ENCODE measurements at regions not wholly inside any gene's neighbourhood (a gene's known extent, or its start where the extent isn't known, plus 50 kb on each side); places are given as distances from the start of the nearest gene placed in this dataset.
A peak's percentile ranks its signal among the peaks of the same experiment; 100 is the strongest.

GRCh38 chr2:42918671-42919318, 126.4 kb upstream of the HAAO start:
- no peak for DNase-seq (ENCODE audit: low spot score)

DNA sequence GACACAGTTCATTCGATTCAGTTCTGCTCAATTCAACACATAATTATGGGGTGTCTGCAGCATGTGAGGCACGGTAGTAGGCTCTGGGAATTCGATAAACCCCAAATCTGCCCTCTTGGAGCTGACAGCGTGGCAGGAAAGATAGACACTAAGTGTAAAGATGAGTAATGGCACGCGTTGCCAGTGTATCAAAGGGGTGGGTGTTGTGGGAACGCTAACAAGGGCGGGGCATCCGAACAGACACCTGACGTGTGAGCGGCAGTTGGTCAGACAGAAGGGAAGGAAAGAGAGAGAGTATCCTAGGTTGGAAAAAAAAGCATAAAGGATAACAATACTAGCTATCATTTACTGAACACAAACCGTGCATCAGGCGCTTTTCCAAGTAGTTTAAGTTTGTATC, 125.7 kb upstream of the HAAO start:
- DNase-seq (ENCODE audit: low spot score): no peak

DNA sequence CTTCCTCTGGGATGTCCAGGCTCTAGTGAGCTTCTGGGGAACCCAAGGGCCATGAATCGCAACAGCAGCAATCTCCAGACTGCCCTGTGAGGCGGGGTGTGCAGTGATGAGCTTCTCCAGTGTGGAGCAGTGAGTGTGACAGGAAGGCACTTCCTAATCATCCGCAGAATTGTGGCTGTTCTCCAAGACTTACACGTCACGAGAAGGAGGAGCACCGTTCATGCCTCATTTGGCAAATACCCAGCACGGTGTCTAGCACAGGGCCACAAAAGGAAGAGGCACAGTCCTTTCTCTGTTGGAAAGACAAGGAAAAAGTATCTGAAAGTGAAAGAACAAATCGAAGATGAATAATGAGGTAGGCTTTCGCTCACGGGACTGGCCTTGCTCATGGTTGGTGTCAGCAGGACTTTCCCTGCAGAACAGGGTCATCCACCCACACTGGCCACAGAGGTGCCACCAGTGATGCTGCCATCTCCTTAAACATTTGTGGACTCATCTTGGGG, 125.1 kb upstream of the HAAO start:
- peak; percentile 50 for DNase-seq (ENCODE audit: low spot score)

DNA sequence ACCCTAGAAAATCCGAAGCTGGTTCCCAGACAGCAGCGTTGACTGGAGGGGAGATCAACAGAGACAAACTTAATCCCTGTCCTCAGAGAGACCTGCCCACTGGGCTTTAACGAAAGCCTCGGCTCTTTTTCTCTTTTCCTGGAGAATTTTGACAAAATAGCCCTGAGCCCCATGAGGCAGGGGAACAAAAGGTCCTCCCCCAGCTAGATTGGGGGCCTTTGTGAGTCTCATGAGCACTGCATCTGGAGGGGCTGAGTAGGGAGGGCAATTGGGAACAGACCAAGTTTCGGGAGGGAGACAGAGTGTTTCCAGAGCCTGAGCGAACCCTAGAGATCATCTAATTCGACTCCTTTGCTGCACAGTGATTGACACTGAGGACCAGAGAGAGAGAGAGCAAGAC, 123.9 kb upstream of the HAAO start:
- no peak for DNase-seq (ENCODE audit: low spot score)

DNA sequence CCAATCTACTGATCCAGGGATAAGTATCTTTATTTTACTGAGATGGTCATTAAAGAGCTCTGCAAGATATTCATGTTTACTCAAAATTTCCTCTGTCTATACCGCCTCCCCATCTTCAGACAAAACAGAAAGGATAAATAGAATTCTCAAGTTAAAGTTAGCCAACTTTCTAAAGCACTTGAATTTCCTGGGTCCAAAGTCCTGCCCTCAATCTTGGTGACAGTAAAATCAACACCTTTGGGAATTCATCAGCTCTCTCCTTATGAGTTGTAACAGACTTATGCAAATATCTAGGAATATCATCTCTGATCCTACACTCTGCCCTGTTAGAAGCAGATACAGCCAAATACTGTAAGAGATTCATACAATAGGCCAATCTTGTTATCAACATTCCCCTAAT, 122.5 kb upstream of the HAAO start:
- no peak for DNase-seq (ENCODE audit: low spot score)

- no peak for DNase-seq (ENCODE audit: low spot score)
These were observed 121.9 kb upstream of the HAAO start for GRCh38 chr2:42914314-42914713.

DNA sequence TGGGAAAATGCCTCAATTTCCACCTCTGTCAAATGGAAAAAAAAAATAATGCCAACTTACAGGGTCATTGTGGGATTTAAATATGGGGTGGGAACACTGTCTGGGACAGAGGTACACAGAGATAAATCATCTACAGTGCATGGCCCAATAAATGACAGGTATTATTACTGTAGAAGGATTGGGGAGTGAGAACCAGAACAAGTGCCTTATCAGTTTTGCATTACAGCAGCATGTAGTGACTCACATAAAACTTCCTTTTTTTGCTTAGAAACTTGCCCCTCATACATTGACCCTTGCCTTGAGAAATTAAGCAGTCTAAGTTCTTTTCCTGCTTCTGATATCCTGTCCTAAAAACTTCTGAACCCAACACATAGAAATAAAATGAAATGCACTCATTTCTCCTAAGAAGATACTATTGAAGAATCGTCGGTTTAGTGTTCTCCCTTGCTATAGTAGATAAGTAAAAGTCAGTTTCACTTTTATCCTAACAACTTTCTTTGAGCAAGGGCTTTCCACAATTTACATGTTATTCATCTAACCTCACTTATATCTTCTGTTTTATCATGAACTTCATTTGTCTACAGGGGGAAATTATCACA, 121.0 kb upstream of the HAAO start:
- DNase-seq (ENCODE audit: low spot score): no peak

- DNase-seq (ENCODE audit: low spot score): no peak
These were observed 118.4 kb upstream of the HAAO start for GRCh38 chr2:42910645-42911405.

GRCh38 chr2:42909966-42910365, 117.6 kb upstream of the HAAO start:
- no peak for DNase-seq (ENCODE audit: low spot score)

GRCh38 chr2:42908518-42909200, 116.3 kb upstream of the HAAO start:
- no peak for DNase-seq (ENCODE audit: low spot score)

DNA sequence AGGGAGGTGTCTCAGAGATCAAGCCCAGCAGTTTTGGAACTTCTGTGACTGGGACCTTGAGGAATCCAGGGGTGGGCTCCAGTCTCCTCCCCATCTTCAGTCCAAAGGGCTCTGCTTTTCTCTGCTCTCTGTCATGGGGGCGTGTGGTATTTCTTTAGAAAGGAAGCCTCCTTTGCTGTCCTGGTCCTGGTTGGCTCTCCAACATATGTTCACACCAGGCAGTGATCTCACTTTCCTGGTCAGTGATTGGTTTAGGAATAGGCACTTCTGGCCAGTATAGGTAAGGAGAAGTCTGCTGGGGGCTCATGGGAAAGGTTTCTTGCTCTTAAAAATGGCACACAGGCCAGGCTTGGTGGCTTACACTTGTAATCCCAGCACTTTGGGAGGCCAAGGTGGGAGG, 115.5 kb upstream of the HAAO start:
- no peak for DNase-seq (ENCODE audit: low spot score)

GRCh38 chr2:42906557-42907411, 114.4 kb upstream of the HAAO start:
- DNase-seq (ENCODE audit: low spot score): peak; percentile 60

DNA sequence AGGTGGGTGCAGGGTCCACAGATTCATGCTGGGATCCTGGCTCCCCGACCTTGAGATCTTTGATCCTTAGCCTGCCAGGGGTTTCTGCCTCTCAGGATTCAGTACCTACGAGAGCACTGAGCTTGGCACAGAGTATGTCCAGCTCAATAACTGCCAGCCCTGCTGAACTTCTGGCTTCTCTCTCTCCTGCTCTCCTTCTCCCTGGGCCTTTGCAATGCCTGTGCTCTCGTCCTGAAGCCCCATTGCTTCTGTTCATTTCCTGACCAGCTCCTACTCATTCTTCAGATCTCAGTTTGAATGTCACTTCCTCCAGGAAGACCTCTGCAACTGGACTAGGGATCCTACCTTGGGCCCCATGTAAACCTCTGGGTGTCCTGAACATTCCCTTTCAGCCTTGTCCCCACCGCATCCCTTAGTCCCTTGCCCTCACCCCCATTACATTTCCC, 113.8 kb upstream of the HAAO start:
- DNase-seq (ENCODE audit: low spot score): no peak

GRCh38 chr2:42905341-42906110, 113.1 kb upstream of the HAAO start:
- no peak for DNase-seq (ENCODE audit: low spot score)

GRCh38 chr2:42904576-42904876, 112.1 kb upstream of the HAAO start:
- DNase-seq (ENCODE audit: low spot score): no peak

DNA sequence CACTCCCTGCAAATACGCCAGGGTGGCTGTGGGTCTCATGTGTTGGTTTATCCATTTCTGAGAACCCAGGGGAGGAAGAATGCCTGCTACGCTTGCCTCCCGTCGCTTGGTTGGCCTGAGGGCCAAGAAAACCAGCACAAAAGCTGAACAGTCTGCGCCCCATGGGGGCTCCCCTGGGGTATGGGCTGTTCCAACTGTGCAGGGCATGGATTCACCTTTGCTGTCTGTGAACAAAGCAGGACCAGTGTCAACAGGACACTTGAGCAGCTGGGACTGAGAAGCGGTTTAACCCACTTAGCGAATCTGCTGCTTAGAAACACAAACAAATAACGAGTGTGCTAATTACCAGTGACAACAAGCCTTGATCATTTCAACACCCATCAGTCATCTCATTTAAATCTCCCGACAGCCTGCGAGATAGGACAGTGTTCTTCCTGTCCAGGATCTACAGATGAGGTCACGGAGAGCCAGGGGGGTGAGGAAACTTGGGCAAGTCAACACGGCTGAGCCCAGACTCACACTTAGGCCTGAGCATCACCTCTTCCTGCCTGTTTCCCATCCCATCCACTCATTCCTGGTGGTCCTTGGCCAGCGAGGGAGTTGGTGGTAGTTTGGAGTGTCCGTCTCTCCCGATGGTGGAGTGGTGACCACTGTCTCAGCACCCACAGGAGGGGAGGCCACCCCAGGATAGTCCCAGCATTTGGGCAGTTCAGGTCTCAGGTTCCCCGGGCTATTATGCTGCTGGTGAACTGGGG, 111.6 kb upstream of the HAAO start:
- DNase-seq (ENCODE audit: low spot score): no peak

DNA sequence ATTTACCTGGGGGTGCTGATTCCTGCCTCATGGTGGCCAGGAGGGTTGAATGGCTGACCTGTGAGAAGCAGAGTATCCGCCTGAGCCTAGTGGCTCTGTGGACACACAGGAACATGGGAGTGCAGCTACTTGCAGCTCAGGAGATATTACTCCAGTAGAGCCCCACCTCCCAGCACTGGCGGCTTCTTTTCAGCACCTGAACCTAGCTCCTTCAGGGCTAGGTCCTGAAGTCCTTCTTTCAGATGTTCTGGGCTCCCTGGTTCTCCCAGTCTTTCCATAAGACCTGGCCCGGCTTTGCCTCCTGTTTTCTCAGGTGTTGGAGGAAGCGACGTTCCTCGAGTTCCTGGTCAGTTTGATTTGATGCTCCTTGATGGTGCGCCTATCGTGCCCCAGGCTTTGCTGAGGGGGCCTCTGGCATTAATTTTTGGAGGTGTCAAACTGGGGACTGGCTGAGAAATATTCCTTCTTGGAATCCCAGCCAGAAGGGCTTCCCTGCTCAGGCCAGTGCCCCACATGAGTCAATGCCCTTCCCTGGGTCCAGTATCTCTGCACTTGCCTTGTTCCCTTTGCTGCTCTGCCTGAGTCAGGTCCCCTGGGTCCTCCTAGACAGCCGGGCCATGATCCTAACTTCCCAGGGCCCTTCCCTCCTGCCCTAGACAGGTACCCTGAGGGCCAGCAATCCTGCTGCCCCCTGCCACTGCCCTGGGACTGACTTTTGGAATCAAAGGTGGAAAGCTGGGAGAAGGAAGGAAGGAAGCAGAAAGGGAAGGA, 110.7 kb upstream of the HAAO start:
- DNase-seq (ENCODE audit: low spot score): no peak

- peak; percentile 55 for DNase-seq (ENCODE audit: low spot score)
These were observed 108.8 kb upstream of the HAAO start for GRCh38 chr2:42901076-42901640.

GRCh38 chr2:42900289-42900891, 108.0 kb upstream of the HAAO start:
- no peak for DNase-seq (ENCODE audit: low spot score)

Data from AG08396 (cell line).